ENCODE measurements at regions not wholly inside any gene's neighbourhood (a gene's known extent, or its start where the extent isn't known, plus 50 kb on each side); places are given as distances from the start of the nearest gene placed in this dataset.

GRCh38 chr5:121707178-121707577 is 144.5 kb upstream of the FTMT start:
- TF ChIP-seq POLR2A (IDR thresholded peaks at IDR 0.05): no peak
- TF ChIP-seq, protein P1, sequence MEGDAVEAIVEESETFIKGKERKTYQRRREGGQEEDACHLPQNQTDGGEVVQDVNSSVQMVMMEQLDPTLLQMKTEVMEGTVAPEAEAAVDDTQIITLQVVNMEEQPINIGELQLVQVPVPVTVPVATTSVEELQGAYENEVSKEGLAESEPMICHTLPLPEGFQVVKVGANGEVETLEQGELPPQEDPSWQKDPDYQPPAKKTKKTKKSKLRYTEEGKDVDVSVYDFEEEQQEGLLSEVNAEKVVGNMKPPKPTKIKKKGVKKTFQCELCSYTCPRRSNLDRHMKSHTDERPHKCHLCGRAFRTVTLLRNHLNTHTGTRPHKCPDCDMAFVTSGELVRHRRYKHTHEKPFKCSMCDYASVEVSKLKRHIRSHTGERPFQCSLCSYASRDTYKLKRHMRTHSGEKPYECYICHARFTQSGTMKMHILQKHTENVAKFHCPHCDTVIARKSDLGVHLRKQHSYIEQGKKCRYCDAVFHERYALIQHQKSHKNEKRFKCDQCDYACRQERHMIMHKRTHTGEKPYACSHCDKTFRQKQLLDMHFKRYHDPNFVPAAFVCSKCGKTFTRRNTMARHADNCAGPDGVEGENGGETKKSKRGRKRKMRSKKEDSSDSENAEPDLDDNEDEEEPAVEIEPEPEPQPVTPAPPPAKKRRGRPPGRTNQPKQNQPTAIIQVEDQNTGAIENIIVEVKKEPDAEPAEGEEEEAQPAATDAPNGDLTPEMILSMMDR (IDR thresholded peaks at IDR 0.05): no peak
- no peaks in the 10 kb centered on the region for H3K9me3 ChIP-seq
- no peaks in the 10 kb centered on the region for H3K36me3 ChIP-seq
- DNase-seq: no peak
- H3K4me1 ChIP-seq: no peaks in the 10 kb centered on the region
- no peaks in the 10 kb centered on the region for H3K27me3 ChIP-seq
- no peak overlapping the region for H3K4me3 ChIP-seq
- no peak overlapping the region for H3K27ac ChIP-seq

DNA sequence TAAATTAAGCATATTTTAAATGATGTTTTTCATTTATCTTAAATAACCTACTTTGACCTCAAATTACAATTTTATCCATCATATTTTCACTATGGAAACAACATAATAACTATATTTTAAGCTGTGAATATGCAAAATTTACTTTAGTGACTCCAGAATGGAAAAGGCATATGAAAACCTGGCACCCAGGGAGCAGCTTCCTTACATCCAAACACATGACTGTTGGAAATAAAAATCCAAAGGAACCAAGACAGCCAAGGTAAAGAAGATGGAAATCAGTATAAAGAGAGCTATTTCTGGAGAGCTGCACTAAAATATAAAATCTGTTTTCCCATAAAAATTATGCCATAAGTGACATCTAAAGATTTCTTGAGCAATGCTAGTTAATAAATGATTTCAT is 140.3 kb upstream of the FTMT start:
- Histone ChIP-seq H3K36me3 (no peaks in the 10 kb centered on the region), H3K4me3 (no peak overlapping the region), H3K27me3 (no peaks in the 10 kb centered on the region), H3K4me1 (no peaks in the 10 kb centered on the region), H3K27ac (no peak overlapping the region), H3K9me3 (no peaks in the 10 kb centered on the region)
- TF ChIP-seq, protein P1 (IDR thresholded peaks at IDR 0.05): no peak
- no peak for TF ChIP-seq POLR2A (IDR thresholded peaks at IDR 0.05)
- no peak for DNase-seq

- DNase-seq: no peak
- H3K4me3 ChIP-seq: no peak overlapping the region
- no peaks in the 10 kb centered on the region for H3K9me3 ChIP-seq
- H3K4me1 ChIP-seq: no peaks in the 10 kb centered on the region
- no peak overlapping the region for H3K27ac ChIP-seq
- H3K36me3 ChIP-seq: no peaks in the 10 kb centered on the region
- TF ChIP-seq, protein P1 (IDR thresholded peaks at IDR 0.05): no peak
- no peak for TF ChIP-seq POLR2A (IDR thresholded peaks at IDR 0.05)
- H3K27me3 ChIP-seq: no peaks in the 10 kb centered on the region
Observed at GRCh38 chr5:121719255-121719654, 132.4 kb upstream of the FTMT start.

GRCh38 chr5:121725450-121725849 is 126.2 kb upstream of the FTMT start:
- no peaks in the 10 kb centered on the region for H3K27me3 ChIP-seq
- no peak for DNase-seq
- TF ChIP-seq, protein P1 (IDR thresholded peaks at IDR 0.05): no peak
- no peak for TF ChIP-seq POLR2A (IDR thresholded peaks at IDR 0.05)
- H3K36me3 ChIP-seq: no peaks in the 10 kb centered on the region
- no peak overlapping the region for H3K27ac ChIP-seq
- H3K9me3 ChIP-seq: no peaks in the 10 kb centered on the region
- no peaks in the 10 kb centered on the region for H3K4me1 ChIP-seq
- no peak overlapping the region for H3K4me3 ChIP-seq

- no peaks in the 10 kb centered on the region for H3K9me3 ChIP-seq
- TF ChIP-seq, protein P1 (IDR thresholded peaks at IDR 0.05): no peak
- no peak for TF ChIP-seq POLR2A (IDR thresholded peaks at IDR 0.05)
- no peaks in the 10 kb centered on the region for H3K36me3 ChIP-seq
- no peaks in the 10 kb centered on the region for H3K27me3 ChIP-seq
- no peak for DNase-seq
- no peak overlapping the region for H3K27ac ChIP-seq
- no peaks in the 10 kb centered on the region for H3K4me1 ChIP-seq
- H3K4me3 ChIP-seq: no peak overlapping the region
Observed at GRCh38 chr5:121726991-121727390, 124.7 kb upstream of the FTMT start.

GRCh38 chr5:121731377-121731776 is 120.3 kb upstream of the FTMT start:
- TF ChIP-seq, protein P1 (IDR thresholded peaks at IDR 0.05): no peak
- TF ChIP-seq POLR2A (IDR thresholded peaks at IDR 0.05): no peak
- Histone ChIP-seq H3K36me3 (no peaks in the 10 kb centered on the region), H3K27me3 (no peaks in the 10 kb centered on the region), H3K27ac (no peak overlapping the region), H3K9me3 (no peaks in the 10 kb centered on the region), H3K4me3 (no peak overlapping the region), H3K4me1 (no peaks in the 10 kb centered on the region)
- DNase-seq: no peak

All from Peyer's patch (tissue), 4 donors.